K562 (cell line): ENCODE measurements at regions not wholly inside any gene's neighbourhood (a gene's known extent, or its start where the extent isn't known, plus 50 kb on each side); places are given as distances from the start of the nearest gene placed in this dataset.

Experiments
- ATAC-seq: fragments of 200-7000 bp; cut with Tn5 transposase; 3 replicates; pipeline ENCODE4 v1.9.1; 2020; ENCODE audit warnings: moderate library complexity
- BruUV-seq: library from RNA; stranded (reverse); fragments of 400-500 nt; replicated peaks from 2 replicates; lab custom pipeline; 2021; lab: Mats Ljungman, UMichigan
- CTCF ChIA-PET: fragments of 300-600 bp; formaldehyde crosslinking; extraction: SDS; loops from one replicate; lab custom pipeline; 2021; ENCODE audit warnings: low intra/inter-chr PET ratio; lab: Yijun Ruan, JAX
- POLR2A ChIA-PET: fragments of 300-600, 350-650 bp; sonication (Branson Sonifier 250); formaldehyde crosslinking; extraction: SDS; loops from one replicate; lab custom pipeline; 2021; ENCODE audit warnings: antibody characterized with exemption, inconsistent platforms; lab: Yijun Ruan, JAX
- DNase-seq, 4 experiments: peaks; one replicate each; pipeline versions ENCODE4 v3.0.0 to v3.0.0-alpha.2; 2011 to 2018; ENCODE audit warnings: low spot score in 3 of 4, mixed read lengths in 3 of 4; ENCODE audit errors: extremely low read depth in 1 of 4
- FAIRE-seq: peaks from 2 replicates; lab custom pipeline; 2011; peaks lifted over from hg19 to GRCh38; lab: Jason Lieb, UNC
- H2AFZ ChIP-seq: 2 replicates; pipeline ENCODE4 v1.6.0; 2011; ENCODE audit warnings: low read depth, low read length, control low read depth, inconsistent platforms
- H3K27ac ChIP-seq: fragments of 200-600 bp; 3 replicates; pipeline ENCODE4 v1.8.0; 2011; ENCODE audit warnings: low read depth, mild to moderate bottlenecking, control low read depth, inconsistent platforms, low read length, moderate library complexity, mixed read lengths; ENCODE audit errors: extremely low read depth
- H3K27me3 ChIP-seq, 2 experiments: fragments of 300-600 bp in 1 of 2; 2 replicates in 1 of 2; 3 replicates in 1 of 2; pipeline versions ENCODE4 v1.6.0 to v1.8.0; 2011; ENCODE audit warnings: inconsistent platforms in 2 of 2, low read length in 2 of 2, mild to moderate bottlenecking in 1 of 2, mixed read lengths in 1 of 2, moderate library complexity in 1 of 2; ENCODE audit not compliant: control insufficient read depth in 2 of 2, insufficient read depth in 2 of 2
- H3K36me3 ChIP-seq: fragments of 300-600 bp; 3 replicates; pipeline ENCODE4 v1.8.0; 2011; ENCODE audit warnings: mild to moderate bottlenecking, low read length, inconsistent platforms; ENCODE audit not compliant: control insufficient read depth, insufficient read depth
- H3K4me1 ChIP-seq, 2 experiments: fragments of 200-600 bp in 1 of 2; replicated peaks in 1 of 2; 2 replicates in 1 of 2; 3 replicates in 1 of 2; pipeline versions ENCODE4 v1.5.1 to v1.8.0; 2011; ENCODE audit warnings: inconsistent platforms in 2 of 2, low read length in 2 of 2, mild to moderate bottlenecking in 1 of 2, mixed read lengths in 1 of 2, moderate library complexity in 1 of 2; ENCODE audit not compliant: control insufficient read depth in 2 of 2, insufficient read depth in 2 of 2
- H3K4me2 ChIP-seq: 2 replicates; pipeline ENCODE4 v1.6.1; 2011; ENCODE audit warnings: low read length, control low read depth, inconsistent platforms, mixed read lengths; ENCODE audit not compliant: insufficient read depth
- H3K4me3 ChIP-seq: fragments of 200-600 bp; sonication (generic), shearing (Covaris generic); 2 replicates; pipeline ENCODE4 v1.5.1; 2016; ENCODE audit warnings: control low read depth, inconsistent platforms
- H3K79me2 ChIP-seq: fragments of 200-600 bp; 3 replicates; pipeline ENCODE4 v1.8.0; 2011; ENCODE audit warnings: low read length, inconsistent platforms; ENCODE audit not compliant: control insufficient read depth, insufficient read depth
- H3K9ac ChIP-seq, 2 experiments: 2 replicates each; pipeline versions ENCODE4 v1.6.0 to v1.6.1; 2011; ENCODE audit warnings: low read depth in 2 of 2, low read length in 2 of 2, control low read depth in 1 of 2, inconsistent platforms in 1 of 2, mild to moderate bottlenecking in 1 of 2, mixed read lengths in 1 of 2; ENCODE audit not compliant: insufficient read depth in 1 of 2
- H3K9me1 ChIP-seq: one replicate; pipeline ENCODE4 v1.6.0; 2011; ENCODE audit warnings: inconsistent platforms, mild to moderate bottlenecking, low read length, moderate library complexity; ENCODE audit not compliant: control insufficient read depth, insufficient read depth
- H3K9me3 ChIP-seq: replicated peaks from 2 replicates; pipeline ENCODE4 v1.5.1; 2011; ENCODE audit warnings: low read depth, low read length, inconsistent platforms; ENCODE audit not compliant: control insufficient read depth, insufficient read depth
- H4K20me1 ChIP-seq: replicated peaks from 2 replicates; pipeline ENCODE4 v1.6.1; 2011; ENCODE audit warnings: low read length, inconsistent platforms, mixed read lengths; ENCODE audit not compliant: control insufficient read depth, insufficient read depth
- CCNT2 ChIP-seq: IDR thresholded peaks from 2 replicates; pipeline ENCODE4 v1.6.1; 2011; ENCODE audit warnings: borderline replicate concordance, low read depth, mild to moderate bottlenecking, moderate library complexity, mixed read lengths, low read length; ENCODE audit not compliant: insufficient read length; ENCODE audit errors: extremely low read depth
- CEBPB ChIP-seq: fragments of 450-650 bp; IDR thresholded peaks from 2 replicates; pipeline ENCODE4 v1.6.1; 2016; ENCODE audit warnings: missing genetic modification characterization, missing compliant biosample characterization
- ELF4 ChIP-seq: fragments of 450-650 bp; formaldehyde crosslinking; IDR thresholded peaks from 2 replicates; pipeline ENCODE4 v1.4.0; 2022; ENCODE audit warnings: missing genetic modification characterization
- ETV5 ChIP-seq: sonication (generic); formaldehyde crosslinking; IDR thresholded peaks from 2 replicates; pipeline ENCODE4 v1.4.0; 2020; ENCODE audit warnings: low read depth, mild to moderate bottlenecking, missing genetic modification reagents
- PHF21A ChIP-seq: fragments of 450-650 bp; IDR thresholded peaks from 2 replicates; pipeline ENCODE4 v1.6.1; 2017; ENCODE audit warnings: low read depth, borderline replicate concordance
- TAF1 ChIP-seq: IDR thresholded peaks from 2 replicates; pipeline ENCODE4 v1.6.1; 2011; ENCODE audit warnings: mild to moderate bottlenecking, low read length, moderate library complexity; ENCODE audit not compliant: insufficient read depth, control insufficient read depth, severe bottlenecking; ENCODE audit errors: extremely low read depth
- TCF7L2 ChIP-seq: fragments of 150-350 bp; IDR thresholded peaks from 2 replicates; pipeline ENCODE4 v1.6.1; 2016; ENCODE audit warnings: low read depth, mild to moderate bottlenecking, low read length, moderate library complexity
- WGBS: fragments of 100-300 bp; shearing (Covaris generic); methylation state at CpG from one replicate; pipeline ENCODE4 v1.1.6; 2016; ENCODE audit warnings: low coverage, mixed read lengths; ENCODE audit not compliant: insufficient coverage; ENCODE audit errors: missing lambda C conversion rate; 5-methylcytosine and 5-hydroxymethylcytosine counted together
- in situ Hi-C: fragments of 300-500 bp; cut with MboI; formaldehyde crosslinking; loops from 4 replicates; pipeline ENCODE4 v1.15.0; 2018; ENCODE audit warnings: inconsistent platforms, mixed read lengths
- intact Hi-C: fragments of 100-400 bp; cut with micrococcal nuclease; formaldehyde crosslinking; loops from 2 replicates; pipeline ENCODE4 v1.14.2; 2022
- TF ChIP-seq, protein P1 (sequence below): fragments of 450-650 bp; IDR thresholded peaks from one replicate; pipeline ENCODE4 v1.6.1; 2018; ENCODE audit warnings: mild to moderate bottlenecking, moderate library complexity; ENCODE audit not compliant: partially characterized antibody

DNA sequence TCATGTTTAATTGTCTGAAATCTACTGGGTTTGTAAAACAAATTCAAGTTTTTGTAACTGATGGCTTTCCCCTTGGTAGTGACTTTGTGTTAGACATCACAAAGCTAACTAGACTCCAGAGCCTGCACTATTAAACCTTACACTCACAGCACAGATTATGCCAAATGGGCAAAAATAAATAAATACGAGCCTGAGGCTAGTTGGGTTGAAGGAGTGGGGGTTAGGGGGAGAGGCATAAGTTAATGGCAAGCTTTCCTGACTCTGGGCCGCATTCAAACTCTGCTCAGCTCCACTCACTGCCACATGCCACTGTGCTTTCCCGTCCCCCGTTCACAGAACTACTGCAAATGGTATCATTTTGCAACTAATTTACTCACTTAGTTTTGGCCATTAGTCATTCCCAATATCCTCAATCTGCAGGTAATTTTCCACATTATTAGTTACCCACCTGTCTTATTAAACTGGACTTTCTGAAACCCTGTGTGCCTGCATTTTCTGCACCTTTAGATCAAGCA, 1079.9 kb upstream of the PIK3C3 start:
- ChIA-PET CTCF (no interaction called here), POLR2A (no interaction called here)
- no peak for FAIRE-seq
- Histone ChIP-seq H2AFZ (no peak overlapping the region), H3K36me3 (no peaks in the 10 kb centered on the region), H3K4me1 (no peaks in the 10 kb centered on the region), H3K4me2 (no peak overlapping the region), H3K79me2 (no peaks in the 10 kb centered on the region), H3K4me3 (no peak overlapping the region), H3K27ac (no peak overlapping the region), H3K9me3 (0 out of 2 replicates have a peak, but pooled peaks cover 2% of the 10 kb centered on the region), H3K27me3 (no peaks in the 10 kb centered on the region), H4K20me1 (no peaks in the 10 kb centered on the region), H3K9ac (no peak overlapping the region), H3K9me1 (no peaks in the 10 kb centered on the region)
- BruUV-seq = no TSS peak
- DNase-seq = no peak
- TF ChIP-seq, protein P1, sequence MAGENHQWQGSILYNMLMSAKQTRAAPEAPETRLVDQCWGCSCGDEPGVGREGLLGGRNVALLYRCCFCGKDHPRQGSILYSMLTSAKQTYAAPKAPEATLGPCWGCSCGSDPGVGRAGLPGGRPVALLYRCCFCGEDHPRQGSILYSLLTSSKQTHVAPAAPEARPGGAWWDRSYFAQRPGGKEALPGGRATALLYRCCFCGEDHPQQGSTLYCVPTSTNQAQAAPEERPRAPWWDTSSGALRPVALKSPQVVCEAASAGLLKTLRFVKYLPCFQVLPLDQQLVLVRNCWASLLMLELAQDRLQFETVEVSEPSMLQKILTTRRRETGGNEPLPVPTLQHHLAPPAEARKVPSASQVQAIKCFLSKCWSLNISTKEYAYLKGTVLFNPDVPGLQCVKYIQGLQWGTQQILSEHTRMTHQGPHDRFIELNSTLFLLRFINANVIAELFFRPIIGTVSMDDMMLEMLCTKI = no peak
- in situ Hi-C loops (no loop called here), intact Hi-C loops (no loop called here)
- ATAC-seq = no peak
- 0% methylated on average over 4 of the region's 4 CpGs for WGBS

DNA sequence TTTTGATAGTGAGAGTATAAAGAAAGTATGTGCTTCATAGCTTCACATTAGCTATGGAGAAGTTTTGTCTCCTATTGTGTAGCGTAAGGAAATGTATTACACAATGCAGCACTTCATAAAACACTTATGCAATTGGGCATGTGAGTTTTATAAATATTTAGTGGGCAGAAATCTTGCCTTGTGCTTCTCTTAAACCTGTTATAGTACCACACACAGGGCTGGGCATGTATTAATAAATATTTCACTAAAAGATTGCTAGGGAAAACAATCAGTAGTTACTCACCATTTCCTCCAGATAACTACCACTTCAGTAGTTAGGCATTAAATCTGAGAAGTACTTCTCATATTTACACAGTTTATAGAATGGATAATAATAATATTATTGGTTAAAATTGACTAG, 1080.8 kb upstream of the PIK3C3 start:
- no peaks in the 10 kb centered on the region for H3K27me3 ChIP-seq
- no peak overlapping the region for H2AFZ ChIP-seq
- intact Hi-C loops (no loop called here), in situ Hi-C loops (no loop called here)
- H3K9me3 ChIP-seq = 0 out of 2 replicates have a peak, but pooled peaks cover 2% of the 10 kb centered on the region
- H3K9ac ChIP-seq = no peak overlapping the region
- no TSS peak for BruUV-seq
- H3K27ac ChIP-seq = no peak overlapping the region
- H3K4me1 ChIP-seq = no peaks in the 10 kb centered on the region
- no peak overlapping the region for H3K4me2 ChIP-seq
- H3K4me3 ChIP-seq = no peak overlapping the region
- H3K9me1 ChIP-seq = no peaks in the 10 kb centered on the region
- TF ChIP-seq PHF21A (no peak), CEBPB (tag) (no peak), ELF4 (CRISPR knock-in tag) (no peak), CCNT2 (no peak), TAF1 (no peak), TCF7L2 (no peak), ETV5 (no peak)
- no peak for ATAC-seq
- DNase-seq = no peak
- no peak for FAIRE-seq
- no peaks in the 10 kb centered on the region for H3K79me2 ChIP-seq
- CTCF ChIA-PET = no interaction called here
- POLR2A ChIA-PET = no interaction called here
- WGBS = 0% methylated on average over 1 of the region's 1 CpG
- H4K20me1 ChIP-seq = no peaks in the 10 kb centered on the region
- H3K36me3 ChIP-seq = no peaks in the 10 kb centered on the region
